WTC11 (cell line): ENCODE measurements at regions not wholly inside any gene's neighbourhood (a gene's known extent, or its start where the extent isn't known, plus 50 kb on each side); places are given as distances from the start of the nearest gene placed in this dataset.

Source experiments
- ELF4 ChIP-seq: sonication (generic); formaldehyde crosslinking; IDR thresholded peaks from 2 replicates; pipeline ENCODE4 v1.8.1; 2022; ENCODE audit warnings: low read depth, mild to moderate bottlenecking, moderate library complexity, missing genetic modification reagents
- FOXP1 ChIP-seq: sonication (generic); formaldehyde crosslinking; IDR thresholded peaks from 2 replicates; pipeline ENCODE4 v1.8.0; 2022; ENCODE audit warnings: missing genetic modification reagents, mild to moderate bottlenecking, moderate library complexity, borderline replicate concordance

DNA sequence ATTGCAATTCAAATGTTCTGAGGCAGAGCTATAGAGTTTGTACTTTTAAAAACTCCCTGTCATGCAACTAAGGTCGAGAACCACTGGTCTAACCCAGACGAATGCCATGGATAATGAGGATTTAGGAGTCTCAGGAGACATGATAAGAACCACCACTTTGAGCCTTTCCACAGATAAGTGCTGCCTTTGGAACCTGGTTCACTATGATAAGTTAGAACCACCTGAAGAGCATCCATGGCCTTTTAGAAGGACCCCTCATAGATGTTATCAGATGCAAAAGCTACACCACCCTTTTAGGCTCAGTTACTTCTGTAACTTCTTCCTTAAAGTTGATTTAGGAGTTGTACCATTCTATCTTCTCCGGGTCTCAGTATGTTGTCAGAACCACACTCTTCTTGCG, 350.6 kb upstream of the CCL2 start:
- TF ChIP-seq FOXP1 (CRISPR knock-in tag) (no peak), ELF4 (no peak)
